DOHH2 (cell line): ENCODE measurements at regions not wholly inside any gene's neighbourhood (a gene's known extent, or its start where the extent isn't known, plus 50 kb on each side); places are given as distances from the start of the nearest gene placed in this dataset.

Experiments
- H3F3A ChIP-seq: fragments of 200-600 bp; sonication (generic), shearing (Covaris generic); 2 replicates; pipeline ENCODE4 v1.6.0; 2016; ENCODE audit warnings: antibody characterized with exemption, mild to moderate bottlenecking; ENCODE audit not compliant: control insufficient read depth, insufficient read depth
- H3K27ac ChIP-seq: fragments of 200-600 bp; sonication (generic); 2 replicates; pipeline ENCODE4 v1.5.1; 2014; ENCODE audit warnings: low read depth, mild to moderate bottlenecking, low read length, moderate library complexity
- H3K27me3 ChIP-seq: fragments of 200-600 bp; sonication (generic); 2 replicates; pipeline ENCODE4 v1.6.1; 2014; ENCODE audit warnings: mild to moderate bottlenecking, low read length, mixed read lengths; ENCODE audit not compliant: control insufficient read depth
- H3K36me3 ChIP-seq: fragments of 200-600 bp; sonication (generic); 2 replicates; pipeline ENCODE4 v1.6.1; 2014; ENCODE audit warnings: mild to moderate bottlenecking, low read length, moderate library complexity, mixed read lengths; ENCODE audit not compliant: control insufficient read depth
- H3K4me1 ChIP-seq: fragments of 200-600 bp; sonication (generic); 2 replicates; pipeline ENCODE4 v1.6.1; 2014; ENCODE audit warnings: mild to moderate bottlenecking, low read length, mixed read lengths; ENCODE audit not compliant: control insufficient read depth
- H3K4me2 ChIP-seq: fragments of 200-600 bp; sonication (generic); 2 replicates; pipeline ENCODE4 v1.6.0; 2014; ENCODE audit warnings: mild to moderate bottlenecking, low read length, moderate library complexity
- H3K4me3 ChIP-seq: fragments of 200-600 bp; sonication (generic); 2 replicates; pipeline ENCODE4 v1.5.1; 2014; ENCODE audit warnings: mild to moderate bottlenecking, low read length, mixed read lengths
- H3K79me2 ChIP-seq: fragments of 200-600 bp; sonication (generic); 2 replicates; pipeline ENCODE4 v1.6.1; 2014; ENCODE audit warnings: mild to moderate bottlenecking, low read length, mixed read lengths; ENCODE audit not compliant: control insufficient read depth
- H3K9me2 ChIP-seq: fragments of 200-600 bp; sonication (generic); replicated peaks from 2 replicates; pipeline ENCODE4 v1.6.1; 2014; ENCODE audit warnings: mild to moderate bottlenecking, low read length, mixed read lengths; ENCODE audit not compliant: control insufficient read depth
- H3K9me3 ChIP-seq: fragments of 200-600 bp; sonication (generic); 2 replicates; pipeline ENCODE4 v1.6.1; 2014; ENCODE audit warnings: antibody characterized with exemption, low read length, mixed read lengths; ENCODE audit not compliant: control insufficient read depth, insufficient read depth
- H4K20me1 ChIP-seq: fragments of 200-600 bp; sonication (generic); 2 replicates; pipeline ENCODE4 v1.6.0; 2014; ENCODE audit warnings: low read depth, mild to moderate bottlenecking, antibody characterized with exemption, low read length, moderate library complexity; ENCODE audit not compliant: control insufficient read depth, insufficient read depth
- CTCF ChIP-seq: fragments of 200-600 bp; sonication (generic); IDR thresholded peaks from one replicate; pipeline ENCODE4 v1.5.1; 2014; ENCODE audit warnings: antibody characterized with exemption, mild to moderate bottlenecking, low read depth, low read length; ENCODE audit not compliant: poor library complexity, severe bottlenecking
- EZH2phosphoT487 ChIP-seq: fragments of 200-600 bp; sonication (generic); IDR thresholded peaks from 2 replicates; pipeline ENCODE4 v1.6.1; 2017; ENCODE audit warnings: borderline replicate concordance, mild to moderate bottlenecking, antibody characterized with exemption, low read length, moderate library complexity, mixed read lengths

- H3K9me3 ChIP-seq, result no peaks in the 10 kb centered on the region
- TF ChIP-seq EZH2phosphoT487 (no peak), CTCF (no peak)
- no peak overlapping the region for H3K27ac ChIP-seq
Measured at GRCh38 chr12:83971781-83972180, 940.8 kb downstream of the SLC6A15 start.

GRCh38 chr12:83960767-83961166 lies 951.8 kb downstream of the SLC6A15 start:
- no peak overlapping the region for H3K4me2 ChIP-seq
- H3K36me3 ChIP-seq, result no peaks in the 10 kb centered on the region
- no peaks in the 10 kb centered on the region for H3F3A ChIP-seq
- H3K4me1 ChIP-seq, result no peaks in the 10 kb centered on the region
- no peaks in the 10 kb centered on the region for H4K20me1 ChIP-seq
- TF ChIP-seq CTCF (no peak), EZH2phosphoT487 (no peak)
- H3K4me3 ChIP-seq, result no peak overlapping the region
- H3K9me3 ChIP-seq, result no peaks in the 10 kb centered on the region
- no peaks in the 10 kb centered on the region for H3K27me3 ChIP-seq
- no peak overlapping the region for H3K27ac ChIP-seq
- no peaks in the 10 kb centered on the region for H3K9me2 ChIP-seq
- H3K79me2 ChIP-seq, result no peaks in the 10 kb centered on the region

More at GRCh38 chr12:83971781-83972180, 940.8 kb downstream of the SLC6A15 start:
- H3F3A ChIP-seq, result no peaks in the 10 kb centered on the region
- no peak overlapping the region for H3K4me2 ChIP-seq
- no peaks in the 10 kb centered on the region for H4K20me1 ChIP-seq
- no peaks in the 10 kb centered on the region for H3K27me3 ChIP-seq
- no peak overlapping the region for H3K4me3 ChIP-seq
- no peaks in the 10 kb centered on the region for H3K9me2 ChIP-seq
- H3K4me1 ChIP-seq, result no peaks in the 10 kb centered on the region
- H3K36me3 ChIP-seq, result no peaks in the 10 kb centered on the region
- H3K79me2 ChIP-seq, result no peaks in the 10 kb centered on the region

- Histone ChIP-seq H3K36me3 (no peaks in the 10 kb centered on the region), H3K4me2 (no peak overlapping the region), H3F3A (no peaks in the 10 kb centered on the region), H3K27me3 (no peaks in the 10 kb centered on the region), H3K9me3 (no peaks in the 10 kb centered on the region), H3K9me2 (no peaks in the 10 kb centered on the region), H3K4me1 (no peaks in the 10 kb centered on the region), H3K27ac (no peak overlapping the region), H3K4me3 (no peak overlapping the region), H4K20me1 (no peaks in the 10 kb centered on the region), H3K79me2 (no peaks in the 10 kb centered on the region)
- TF ChIP-seq CTCF (no peak), EZH2phosphoT487 (no peak)
Measured at GRCh38 chr12:83958997-83959396, 953.6 kb downstream of the SLC6A15 start.
